Nephron (organoid): ENCODE measurements at regions not wholly inside any gene's neighbourhood (a gene's known extent, or its start where the extent isn't known, plus 50 kb on each side); places are given as distances from the start of the nearest gene placed in this dataset.
A peak's percentile ranks its signal among the peaks of the same experiment; 100 is the strongest.

Experiments
- H3K27ac Mint-ChIP-seq, 3 experiments: 2 replicates each; pipeline ENCODE4 v1.8.0; 2020; ENCODE audit warnings: mixed read lengths in 3 of 3, mild to moderate bottlenecking in 2 of 3, moderate library complexity in 1 of 3
- H3K27me3 Mint-ChIP-seq: 2 replicates; pipeline ENCODE4 v1.8.0; 2021; ENCODE audit warnings: low read depth, mild to moderate bottlenecking, moderate library complexity, mixed read lengths
- H3K36me3 Mint-ChIP-seq: 2 replicates; pipeline ENCODE4 v1.8.0; 2020; ENCODE audit warnings: low read depth, mixed read lengths
- H3K4me1 Mint-ChIP-seq: 2 replicates; pipeline ENCODE4 v1.8.0; 2020; ENCODE audit warnings: mixed read lengths
- H3K4me3 Mint-ChIP-seq, 3 experiments: 2 replicates each; pipeline ENCODE4 v1.8.0; 2020; ENCODE audit warnings: mild to moderate bottlenecking in 3 of 3, mixed read lengths in 3 of 3, moderate library complexity in 2 of 3
- H3K9me3 Mint-ChIP-seq: 2 replicates; pipeline ENCODE4 v1.8.0; 2020; ENCODE audit warnings: mixed read lengths
- TF ChIP-seq, protein P1 (sequence below), 3 experiments: fragments of 200-600 bp; sonication (generic); IDR thresholded peaks; one replicate each; pipeline ENCODE4 v1.5.0; 2021; ENCODE audit warnings: antibody characterized with exemption in 3 of 3; ENCODE audit not compliant: unreplicated experiment in 3 of 3

DNA sequence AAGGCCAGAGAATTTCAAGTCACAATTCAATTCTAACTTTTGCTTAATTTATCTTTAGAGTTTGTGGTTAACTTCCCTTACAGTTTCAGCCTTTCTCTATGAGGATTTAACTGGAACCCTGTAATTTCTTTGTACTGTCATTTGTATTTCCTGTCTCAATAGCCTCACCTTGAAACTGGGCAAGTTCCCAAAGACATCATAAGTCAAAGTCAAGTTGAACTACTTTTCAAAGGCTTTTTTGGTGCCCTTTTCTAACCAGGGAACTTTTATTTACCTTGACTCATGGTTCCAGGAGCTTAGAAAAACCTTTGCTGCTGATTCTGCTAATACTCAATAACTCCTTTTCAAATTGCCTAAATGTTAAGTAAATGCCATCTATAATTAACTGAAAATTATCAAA, 200.8 kb upstream of the KRR1 start:
- Mint-ChIP-seq H3K27me3 (no peaks in the 10 kb centered on the region), H3K36me3 (no peaks in the 10 kb centered on the region), H3K4me1 (peaks cover 62% of the 10 kb centered on the region), H3K9me3 (no peaks in the 10 kb centered on the region), H3K4me3 (no peak overlapping the region), H3K27ac (no peak overlapping the region)
- TF ChIP-seq, protein P1, sequence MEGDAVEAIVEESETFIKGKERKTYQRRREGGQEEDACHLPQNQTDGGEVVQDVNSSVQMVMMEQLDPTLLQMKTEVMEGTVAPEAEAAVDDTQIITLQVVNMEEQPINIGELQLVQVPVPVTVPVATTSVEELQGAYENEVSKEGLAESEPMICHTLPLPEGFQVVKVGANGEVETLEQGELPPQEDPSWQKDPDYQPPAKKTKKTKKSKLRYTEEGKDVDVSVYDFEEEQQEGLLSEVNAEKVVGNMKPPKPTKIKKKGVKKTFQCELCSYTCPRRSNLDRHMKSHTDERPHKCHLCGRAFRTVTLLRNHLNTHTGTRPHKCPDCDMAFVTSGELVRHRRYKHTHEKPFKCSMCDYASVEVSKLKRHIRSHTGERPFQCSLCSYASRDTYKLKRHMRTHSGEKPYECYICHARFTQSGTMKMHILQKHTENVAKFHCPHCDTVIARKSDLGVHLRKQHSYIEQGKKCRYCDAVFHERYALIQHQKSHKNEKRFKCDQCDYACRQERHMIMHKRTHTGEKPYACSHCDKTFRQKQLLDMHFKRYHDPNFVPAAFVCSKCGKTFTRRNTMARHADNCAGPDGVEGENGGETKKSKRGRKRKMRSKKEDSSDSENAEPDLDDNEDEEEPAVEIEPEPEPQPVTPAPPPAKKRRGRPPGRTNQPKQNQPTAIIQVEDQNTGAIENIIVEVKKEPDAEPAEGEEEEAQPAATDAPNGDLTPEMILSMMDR (IDR thresholded peaks at IDR 0.05; ENCODE audit: unreplicated experiment in 3 of 3), result no peak

DNA sequence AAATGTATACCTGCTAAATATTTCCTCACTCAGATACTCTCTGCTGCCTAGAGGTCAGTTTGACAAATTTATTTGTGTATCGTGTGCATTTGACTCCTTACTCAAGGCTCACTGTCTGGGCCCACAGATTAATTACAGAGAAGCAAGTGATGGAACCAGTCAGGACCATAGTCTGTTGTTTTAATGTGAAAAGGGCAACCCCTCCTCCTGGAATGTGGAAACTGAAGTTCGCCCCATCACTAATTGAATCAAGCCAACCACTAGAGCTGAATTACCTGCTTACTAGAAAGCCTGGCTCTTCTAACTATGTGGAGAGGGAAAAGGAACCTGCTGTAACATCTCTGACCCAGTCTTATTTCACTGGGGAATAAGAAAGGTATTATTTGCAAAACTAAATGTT, 199.9 kb upstream of the KRR1 start:
- H3K4me3 Mint-ChIP-seq, result no peak overlapping the region
- H3K27me3 Mint-ChIP-seq, result no peaks in the 10 kb centered on the region
- no peaks in the 10 kb centered on the region for H3K36me3 Mint-ChIP-seq
- peak overlapping the region; percentile 14 to 72 (median 55) for H3K27ac Mint-ChIP-seq
- TF ChIP-seq, protein P1 (IDR thresholded peaks at IDR 0.05; ENCODE audit: unreplicated experiment in 3 of 3), result no peak
- H3K4me1 Mint-ChIP-seq, result peaks cover 70% of the 10 kb centered on the region
- H3K9me3 Mint-ChIP-seq, result no peaks in the 10 kb centered on the region

DNA sequence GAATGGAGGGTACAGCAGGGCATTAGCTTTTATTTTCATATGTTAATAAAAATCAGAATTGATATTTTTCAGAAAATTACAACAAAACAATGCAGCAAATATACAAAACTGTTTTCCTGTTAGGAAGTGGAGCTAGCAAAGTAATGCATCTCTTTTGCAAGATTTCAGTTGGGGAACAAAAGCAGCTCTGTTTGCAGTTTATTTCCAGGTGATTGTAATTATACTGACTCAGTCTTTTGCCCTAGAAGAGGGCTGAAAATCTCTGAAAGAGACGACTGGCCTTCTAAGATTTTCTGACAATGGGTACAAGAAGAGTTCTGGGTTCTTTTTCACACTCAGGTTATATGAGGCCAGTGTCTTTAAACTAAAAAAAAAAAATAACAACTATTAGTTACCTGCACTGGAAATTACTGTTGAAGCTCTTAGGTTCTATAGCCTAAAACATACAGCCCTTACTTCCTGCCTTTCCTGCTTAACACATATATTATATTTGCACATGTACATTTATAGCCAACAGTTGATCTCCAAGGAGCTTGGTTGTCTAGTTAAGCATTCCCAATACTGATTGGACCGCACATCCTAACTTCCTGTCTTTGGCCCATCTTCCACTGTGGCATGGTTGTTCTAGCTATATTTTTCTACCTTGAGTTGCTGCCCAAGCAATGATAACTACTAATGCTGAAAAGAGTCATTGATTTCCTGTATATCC, 199.1 kb upstream of the KRR1 start:
- Mint-ChIP-seq H3K4me1 (peaks cover 78% of the 10 kb centered on the region), H3K9me3 (no peaks in the 10 kb centered on the region), H3K4me3 (no peak overlapping the region), H3K27me3 (no peaks in the 10 kb centered on the region), H3K27ac (peak overlapping the region; percentile 14 to 78 (median 72)), H3K36me3 (no peaks in the 10 kb centered on the region)
- TF ChIP-seq, protein P1 (IDR thresholded peaks at IDR 0.05; ENCODE audit: unreplicated experiment in 3 of 3), result no peak

DNA sequence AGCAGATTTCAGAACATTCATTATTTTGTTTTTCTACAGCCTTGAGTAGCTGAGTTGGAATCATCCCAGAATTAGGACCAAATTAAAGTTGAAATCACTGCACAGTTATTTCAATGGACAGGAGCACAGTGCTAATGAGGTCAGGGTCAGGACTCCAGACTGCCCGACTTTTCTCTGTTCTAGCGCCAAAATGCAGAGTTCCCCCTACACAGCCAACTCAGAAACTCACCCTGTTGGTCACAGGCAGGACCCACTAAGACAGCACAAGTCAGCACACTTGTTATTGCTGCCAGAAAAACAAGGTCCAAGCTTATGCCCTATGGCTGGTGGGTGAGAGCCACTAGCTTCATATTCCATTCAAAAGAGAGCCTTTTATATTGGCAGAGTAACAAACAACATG, 198.1 kb upstream of the KRR1 start:
- Mint-ChIP-seq H3K4me3 (no peak overlapping the region), H3K36me3 (no peaks in the 10 kb centered on the region), H3K27me3 (no peaks in the 10 kb centered on the region), H3K27ac (peak overlapping the region; percentile 10 to 78 (median 78)), H3K9me3 (no peaks in the 10 kb centered on the region), H3K4me1 (peaks cover 84% of the 10 kb centered on the region)
- TF ChIP-seq, protein P1 (IDR thresholded peaks at IDR 0.05; ENCODE audit: unreplicated experiment in 3 of 3), result no peak

DNA sequence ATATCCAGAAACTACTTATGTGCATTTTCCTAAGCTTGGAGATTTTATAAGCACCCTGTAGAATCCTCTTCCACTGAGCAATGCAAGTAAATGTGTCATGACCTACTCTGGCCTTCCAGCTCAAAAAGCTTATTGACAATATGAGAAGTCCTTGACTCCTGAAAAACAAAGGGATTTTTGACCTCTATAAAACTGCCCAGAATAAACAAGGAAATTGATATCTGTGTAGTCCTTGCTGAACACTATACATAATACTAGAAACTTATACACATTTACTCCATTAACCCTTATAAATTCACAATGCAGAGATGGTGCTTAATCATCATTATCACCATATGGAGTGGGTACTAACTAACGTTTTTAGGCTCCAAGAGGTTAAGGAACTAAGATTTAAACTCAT, 197.4 kb upstream of the KRR1 start:
- Mint-ChIP-seq H3K9me3 (no peaks in the 10 kb centered on the region), H3K27ac (peak overlapping the region; percentile 10 to 78 (median 78)), H3K36me3 (no peaks in the 10 kb centered on the region), H3K27me3 (no peaks in the 10 kb centered on the region), H3K4me1 (peaks cover 81% of the 10 kb centered on the region), H3K4me3 (no peak overlapping the region)
- TF ChIP-seq, protein P1 (IDR thresholded peaks at IDR 0.05; ENCODE audit: unreplicated experiment in 3 of 3), result no peak

DNA sequence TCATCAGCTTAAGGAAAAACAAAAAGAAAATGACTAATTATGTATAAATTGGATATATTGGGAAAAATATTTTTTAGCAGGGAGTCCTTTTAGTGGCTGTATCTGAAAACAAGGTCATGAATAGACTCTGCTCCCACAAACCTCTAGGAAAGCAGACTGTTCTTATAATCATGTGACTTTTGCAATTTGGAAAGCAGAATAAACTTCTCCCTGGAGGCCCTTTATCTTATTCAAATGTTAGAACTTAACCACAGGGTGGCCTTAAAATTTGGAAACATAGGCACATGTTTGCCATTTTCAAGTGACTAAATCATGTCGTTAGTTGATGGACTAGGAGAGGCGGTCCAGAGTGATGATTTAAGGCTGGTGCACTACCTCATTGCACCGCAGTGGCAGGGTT, 196.6 kb upstream of the KRR1 start:
- no peak overlapping the region for H3K4me3 Mint-ChIP-seq
- no peaks in the 10 kb centered on the region for H3K36me3 Mint-ChIP-seq
- peaks cover 79% of the 10 kb centered on the region for H3K4me1 Mint-ChIP-seq

More for the DNA sequence above, 196.6 kb upstream of the KRR1 start:
- Mint-ChIP-seq H3K27me3 (no peaks in the 10 kb centered on the region), H3K27ac (peak overlapping the region; percentile 93 to 97 (median 94)), H3K9me3 (no peaks in the 10 kb centered on the region)
- TF ChIP-seq, protein P1 (IDR thresholded peaks at IDR 0.05; ENCODE audit: unreplicated experiment in 3 of 3), result no peak
